Neural cell (in vitro differentiated cells): ENCODE measurements at regions not wholly inside any gene's neighbourhood (a gene's known extent, or its start where the extent isn't known, plus 50 kb on each side); places are given as distances from the start of the nearest gene placed in this dataset.

ENCODE experiments used
- CTCF ChIP-seq: fragments of 450-650 bp; IDR thresholded peaks from 2 replicates; pipeline ENCODE4 v1.5.1; 2014; ENCODE audit warnings: antibody characterized with exemption, mild to moderate bottlenecking, moderate library complexity; ENCODE audit not compliant: poor library complexity, severe bottlenecking
- EZH2 ChIP-seq: fragments of 200-600, 300-800 bp; shearing (Covaris generic), sonication (generic); IDR thresholded peaks from 2 replicates; pipeline ENCODE4 v1.6.1; 2014; ENCODE audit warnings: antibody characterized with exemption, low read length, borderline replicate concordance, mild to moderate bottlenecking; ENCODE audit not compliant: insufficient read depth, poor library complexity, severe bottlenecking
- POLR2AphosphoS5 ChIP-seq: IDR thresholded peaks from 2 replicates; pipeline ENCODE4 v1.6.1; 2012
- TAF1 ChIP-seq: IDR thresholded peaks from 2 replicates; pipeline ENCODE4 v1.6.1; 2012; ENCODE audit warnings: low read depth

GRCh38 chr5:126014676-126015075 lies 408.5 kb upstream of the GRAMD2B start:
- no peak for TF ChIP-seq TAF1
- TF ChIP-seq POLR2AphosphoS5 = no peak
- no peak for TF ChIP-seq EZH2
- TF ChIP-seq CTCF = no peak
